NOMO-1 treated with dmso at 0.1 percent for 144 hours (cell line): ENCODE measurements at regions not wholly inside any gene's neighbourhood (a gene's known extent, or its start where the extent isn't known, plus 50 kb on each side); places are given as distances from the start of the nearest gene placed in this dataset.

Experiments
- DNase-seq: peaks from one replicate; lab custom pipeline; 2025; ENCODE audit not compliant: unreplicated experiment; lab: John Stamatoyannopoulos, UW

DNA sequence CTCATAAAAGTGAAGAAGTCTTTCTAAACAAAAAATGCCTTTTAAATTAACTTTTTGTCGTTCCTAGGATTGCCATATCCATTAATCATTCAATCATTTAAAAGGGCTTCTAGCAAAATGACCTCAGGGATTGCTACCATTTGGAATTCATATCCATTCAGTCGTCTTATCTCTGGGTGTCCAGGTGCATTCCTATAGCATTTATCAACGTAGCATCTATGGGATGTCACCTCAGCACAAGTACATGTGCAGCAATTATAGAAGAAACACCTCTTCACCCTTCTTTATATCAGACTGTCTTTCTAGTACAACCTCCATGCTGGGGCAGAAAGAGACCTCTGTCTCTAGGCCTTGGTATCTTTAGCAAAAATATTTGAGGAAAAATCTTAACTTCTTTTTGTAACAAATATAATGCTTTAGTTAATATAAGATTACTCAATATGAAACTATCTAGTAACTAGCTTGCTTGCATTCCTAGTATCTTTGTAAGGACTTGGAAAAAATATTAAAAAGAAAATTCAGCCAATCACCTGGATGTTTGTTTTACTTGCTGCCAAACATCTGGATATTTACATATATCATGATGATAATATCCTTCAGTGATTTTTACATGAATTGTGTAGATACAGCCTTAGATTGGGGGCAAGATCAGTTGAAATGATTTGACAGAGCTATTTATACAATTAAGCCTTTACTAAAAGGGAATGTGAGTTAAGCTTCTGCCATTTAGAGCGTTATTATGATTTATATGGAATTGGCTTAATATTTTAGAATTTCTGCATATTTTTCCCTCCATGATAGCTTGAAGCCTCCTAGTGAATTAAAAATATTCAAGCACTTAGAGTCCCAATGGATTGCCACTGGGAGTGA is 356.8 kb downstream of the HDGFL1 start:
- DNase-seq: no peak

DNA sequence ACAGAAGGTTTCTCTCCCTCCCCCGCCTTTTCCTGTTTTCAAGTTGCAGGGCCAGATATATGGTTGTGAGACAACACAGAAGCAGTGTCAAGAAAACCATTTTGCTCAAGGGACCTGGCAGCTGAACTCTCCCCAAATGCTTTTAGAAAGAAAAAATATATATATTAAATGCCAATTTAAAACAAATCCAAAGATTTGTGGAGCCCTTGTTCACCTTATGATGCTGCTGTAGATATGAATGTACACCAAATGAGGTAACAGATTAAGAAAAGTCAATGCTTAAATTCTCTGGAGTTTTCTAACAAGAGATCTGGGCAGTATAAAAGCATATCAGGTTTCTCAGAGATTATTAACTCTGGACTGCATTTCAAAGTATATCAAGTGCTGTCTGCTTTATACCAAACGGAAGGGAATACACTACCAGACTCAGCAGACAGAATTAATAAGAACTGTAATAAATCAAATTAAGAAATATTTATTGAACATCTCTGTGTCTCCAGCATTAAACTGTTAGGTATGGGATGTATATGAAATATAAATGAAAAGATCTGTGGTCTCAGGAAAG is 357.5 kb downstream of the HDGFL1 start:
- DNase-seq: no peak

DNA sequence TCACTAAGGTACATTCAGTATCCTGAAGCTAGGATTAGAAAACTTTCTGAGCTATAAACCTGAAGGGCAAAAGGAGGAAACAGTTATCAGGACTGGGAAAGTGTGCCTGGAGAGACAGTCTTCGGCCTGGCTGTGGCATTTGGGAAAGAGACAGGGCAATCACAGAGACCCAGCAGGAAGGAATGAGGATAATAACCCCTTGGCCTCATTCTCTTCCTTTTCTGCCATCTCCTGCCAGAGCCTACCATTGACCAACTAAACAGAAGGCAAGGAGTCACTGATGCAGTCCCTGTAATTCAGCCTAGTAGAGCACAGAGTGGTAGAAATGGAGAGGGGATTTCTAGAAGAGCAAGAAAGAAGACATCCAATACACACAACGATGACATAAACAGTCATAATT is 359.4 kb downstream of the HDGFL1 start:
- no peak for DNase-seq

DNA sequence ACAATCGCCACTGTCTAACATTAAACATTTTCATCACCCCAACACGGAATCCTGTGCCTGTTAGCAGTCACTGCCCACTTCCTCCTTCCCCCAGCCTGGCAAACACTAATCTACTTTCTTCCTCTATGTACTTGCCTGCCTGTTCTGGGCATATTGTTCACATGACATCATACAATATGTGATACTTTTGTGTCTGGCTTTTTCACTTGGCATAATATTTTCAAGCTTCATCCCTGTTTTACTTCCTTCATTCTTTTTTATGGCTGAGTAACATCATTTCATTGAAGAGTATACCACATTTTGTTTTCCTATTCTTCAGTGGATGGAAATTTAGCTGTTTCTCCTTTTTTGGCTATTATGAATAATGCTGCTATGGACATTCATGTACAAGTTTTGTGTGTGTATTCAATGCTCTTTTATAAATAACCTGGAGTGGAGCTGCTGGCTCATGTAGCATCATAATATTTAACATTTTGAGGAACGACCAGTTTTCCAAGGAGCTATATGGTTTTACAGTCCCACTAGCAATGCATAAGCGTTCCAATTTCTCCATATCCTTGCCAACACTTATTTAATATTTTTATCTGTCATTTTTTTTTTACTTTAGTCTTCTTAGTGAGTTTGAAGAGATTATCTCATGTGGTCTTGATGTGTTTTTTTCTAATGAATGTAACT is 360.1 kb downstream of the HDGFL1 start:
- DNase-seq: no peak

DNA sequence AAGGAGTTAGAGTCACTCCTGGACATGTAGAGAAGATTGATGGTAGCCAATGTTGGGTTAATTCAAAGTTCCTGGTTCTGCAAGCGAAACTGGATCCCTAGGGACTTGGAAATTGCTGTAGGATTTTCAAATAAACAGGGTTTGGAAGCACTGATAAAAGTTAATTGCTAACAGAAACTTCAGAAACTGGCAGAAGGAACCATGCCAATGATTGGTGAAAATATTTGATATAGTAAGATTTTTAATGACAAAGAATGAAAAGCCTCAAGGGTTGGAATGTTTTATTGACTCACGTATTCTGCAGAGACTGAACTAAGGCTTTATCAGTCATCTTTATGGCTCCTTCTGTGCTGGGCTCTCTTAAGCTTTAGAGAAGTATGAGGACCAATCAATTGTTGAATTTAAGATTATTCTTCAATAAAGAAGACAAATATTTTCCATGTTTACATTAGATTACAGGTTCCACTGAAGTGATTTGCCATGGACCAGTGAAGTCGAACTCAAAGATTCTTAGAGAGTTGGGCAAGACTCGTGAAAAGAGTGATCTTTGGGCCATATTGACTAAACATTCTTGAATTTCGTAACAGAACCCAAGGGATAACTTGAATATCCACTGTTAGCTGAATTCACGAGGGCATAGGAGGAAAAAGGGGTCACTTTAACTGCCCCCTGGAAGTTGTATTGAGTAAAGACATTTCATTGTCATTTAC is 371.4 kb downstream of the HDGFL1 start:
- no peak for DNase-seq

DNA sequence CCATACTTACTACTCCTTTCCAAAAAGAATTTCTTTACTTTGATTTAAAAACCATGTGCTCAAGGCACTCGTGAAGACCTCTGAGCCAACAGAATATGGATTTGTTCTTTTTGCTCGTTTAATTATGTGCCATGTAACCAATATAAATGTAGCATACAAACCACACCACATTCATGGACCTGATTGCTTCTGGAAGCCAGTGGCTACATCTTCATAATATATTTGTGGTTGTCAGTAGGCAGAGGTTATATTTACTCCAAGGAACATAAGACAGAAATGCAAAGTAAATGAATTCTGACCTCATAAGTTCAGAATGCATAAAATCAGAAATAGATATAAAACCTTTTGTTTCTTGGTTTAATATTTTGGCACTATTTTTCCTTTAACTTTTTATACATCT is 373.0 kb downstream of the HDGFL1 start:
- DNase-seq: no peak

DNA sequence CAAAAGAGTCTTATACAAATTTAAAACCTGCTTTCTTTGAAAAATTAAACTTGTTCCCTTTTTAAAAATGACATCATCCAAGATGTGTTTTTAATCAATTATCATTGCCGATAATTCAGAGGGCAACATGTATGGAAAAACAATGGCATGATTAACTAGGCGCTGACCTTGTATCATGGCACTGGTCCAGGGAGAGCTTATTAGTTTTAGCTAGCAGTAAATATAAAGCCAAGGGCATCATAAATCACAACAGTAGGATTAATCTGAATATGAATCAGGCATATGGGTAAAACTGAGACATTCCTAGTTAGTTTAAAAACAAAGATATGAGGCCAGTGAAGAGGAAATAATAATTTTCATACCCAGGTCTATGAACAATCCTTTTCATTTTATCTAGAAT is 374.0 kb downstream of the HDGFL1 start:
- no peak for DNase-seq

GRCh38 chr6:22949967-22950366 is 380.6 kb downstream of the HDGFL1 start:
- DNase-seq: no peak

GRCh38 chr6:22952097-22952496 is 382.7 kb downstream of the HDGFL1 start:
- no peak for DNase-seq

GRCh38 chr6:22954749-22955385 is 385.5 kb downstream of the HDGFL1 start:
- no peak for DNase-seq

DNA sequence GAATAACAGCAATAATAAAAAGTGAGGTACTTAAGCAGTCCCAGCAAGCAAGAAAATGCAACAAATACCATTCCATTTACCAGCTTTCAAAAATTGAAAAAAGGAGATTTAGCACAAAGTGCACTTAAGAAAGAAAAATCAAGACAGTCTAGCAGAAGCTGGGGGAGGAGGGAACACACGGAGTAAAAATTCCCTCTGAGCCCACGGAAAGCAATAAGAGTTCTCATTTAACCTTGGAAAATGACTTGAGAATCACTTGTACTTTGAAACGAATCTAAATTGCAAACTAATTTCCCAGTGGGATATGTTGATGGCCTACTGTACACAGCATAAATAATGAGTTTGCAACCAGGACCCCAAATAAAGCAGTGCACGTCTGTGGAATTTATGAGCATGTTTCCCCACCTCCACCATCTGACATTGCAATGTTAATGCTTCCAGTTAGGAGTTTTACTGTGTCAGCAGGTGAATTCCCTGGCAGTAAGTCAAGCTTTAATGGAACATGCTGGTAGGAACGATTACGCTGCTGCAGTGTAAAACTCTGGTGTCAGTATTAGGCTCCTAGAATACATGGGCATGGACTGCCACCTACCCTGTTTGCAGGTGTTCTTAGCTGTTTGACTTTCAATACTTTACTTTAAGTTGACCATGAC is 386.8 kb downstream of the HDGFL1 start:
- DNase-seq: no peak

- DNase-seq: no peak
These were observed 389.3 kb downstream of the HDGFL1 start for GRCh38 chr6:22958677-22959076.

- no peak for DNase-seq
These were observed 390.2 kb downstream of the HDGFL1 start for GRCh38 chr6:22959571-22959970.

DNA sequence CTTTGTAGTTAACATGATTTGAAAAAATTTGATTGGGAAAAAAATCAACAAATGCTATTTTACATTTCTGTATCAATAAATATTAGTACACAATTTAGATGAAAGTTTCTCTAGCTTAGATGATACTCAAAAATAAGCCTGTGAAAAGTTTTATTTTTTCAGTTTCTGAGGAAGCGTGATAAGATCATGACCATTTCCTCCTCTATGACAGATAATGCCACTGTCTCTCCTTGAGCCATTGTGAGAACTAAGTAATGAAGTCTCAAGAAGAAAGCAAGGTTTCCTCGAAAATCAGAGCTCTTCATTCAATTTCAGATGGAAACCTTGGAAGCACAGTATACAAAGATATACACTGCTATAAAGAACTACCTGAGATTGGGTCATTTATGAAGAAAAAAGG is 395.0 kb downstream of the HDGFL1 start:
- no peak for DNase-seq

GRCh38 chr6:22965889-22966288 is 396.5 kb downstream of the HDGFL1 start:
- no peak for DNase-seq

DNA sequence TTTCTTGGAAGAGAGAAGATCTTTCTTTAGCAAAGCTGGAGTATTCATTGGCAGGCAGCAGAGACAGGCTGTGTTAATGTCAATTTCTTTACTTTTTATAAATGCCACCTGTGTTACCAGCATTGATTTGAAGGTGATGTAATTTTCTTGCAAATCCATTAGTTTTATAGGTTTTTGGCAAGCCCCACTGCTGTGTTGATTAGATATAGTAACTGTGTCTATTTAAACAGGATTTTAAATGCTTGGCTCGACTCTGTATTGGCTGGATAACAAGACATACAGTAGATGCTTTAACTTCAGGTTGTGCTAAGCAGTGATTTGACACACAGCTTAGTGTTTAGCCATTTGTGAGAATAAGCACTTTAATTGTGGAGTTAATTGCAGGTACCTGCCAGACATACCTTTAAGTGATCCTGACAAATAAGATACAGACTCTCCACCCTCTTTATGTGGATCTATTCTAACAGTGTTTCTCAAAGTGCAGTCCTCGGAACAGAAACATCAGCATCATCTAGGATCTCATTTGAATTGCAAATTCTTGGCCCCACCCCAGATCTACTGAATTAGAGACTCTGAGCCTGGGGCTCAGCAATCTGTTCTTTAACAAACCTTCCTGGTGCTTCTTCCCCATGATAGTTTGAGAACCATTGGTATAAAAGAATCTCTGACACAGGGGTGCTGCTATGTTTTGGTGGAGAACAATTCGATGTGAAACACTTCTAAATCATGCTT is 397.5 kb downstream of the HDGFL1 start:
- DNase-seq: no peak

GRCh38 chr6:22970004-22970403 is 400.6 kb downstream of the HDGFL1 start:
- no peak for DNase-seq

DNA sequence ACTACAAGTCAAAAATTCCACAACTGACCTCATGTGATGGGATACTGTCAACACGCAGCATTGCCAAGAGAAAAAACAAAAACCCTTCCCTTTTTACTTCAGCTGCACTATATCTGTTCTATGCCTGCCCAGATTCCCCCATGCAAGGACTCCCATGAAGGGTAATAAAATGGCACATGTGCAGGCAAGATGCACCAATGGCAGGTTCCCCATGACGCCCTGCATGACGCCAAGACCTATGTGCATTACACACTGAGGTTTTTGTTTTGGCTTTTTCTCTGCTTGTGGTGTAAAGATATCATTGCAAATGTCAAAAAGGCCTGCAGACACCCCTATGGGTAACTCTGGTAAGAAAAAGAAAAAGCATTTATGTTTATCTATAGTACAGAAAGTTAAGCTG is 403.4 kb downstream of the HDGFL1 start:
- DNase-seq: no peak

GRCh38 chr6:22975079-22975478 is 405.7 kb downstream of the HDGFL1 start:
- DNase-seq: no peak

- no peak for DNase-seq
These were observed 411.1 kb downstream of the HDGFL1 start for GRCh38 chr6:22980446-22980845.
